ENCODE measurements at regions not wholly inside any gene's neighbourhood (a gene's known extent, or its start where the extent isn't known, plus 50 kb on each side); places are given as distances from the start of the nearest gene placed in this dataset.

DNA sequence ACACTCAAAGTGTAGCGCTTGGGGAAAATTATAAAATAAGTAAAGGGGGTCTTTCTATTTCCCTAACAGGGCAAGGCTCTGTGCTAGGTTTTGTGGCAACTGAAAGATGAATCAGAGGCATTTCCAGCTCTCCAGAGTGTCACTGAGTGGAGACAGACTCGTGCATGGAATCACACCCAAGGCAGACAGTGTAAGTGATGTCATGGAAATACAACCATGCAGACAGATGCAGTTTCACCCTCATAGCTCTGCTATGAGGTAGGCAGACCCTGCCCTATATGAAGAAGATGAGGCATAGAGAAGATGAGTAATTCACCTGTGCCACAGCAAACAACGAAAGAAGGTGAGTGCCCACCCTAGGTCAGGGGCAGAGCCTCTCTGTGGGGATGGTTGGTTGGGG, 57.2 kb upstream of the PITRM1 start:
- TF ChIP-seq, protein P1, sequence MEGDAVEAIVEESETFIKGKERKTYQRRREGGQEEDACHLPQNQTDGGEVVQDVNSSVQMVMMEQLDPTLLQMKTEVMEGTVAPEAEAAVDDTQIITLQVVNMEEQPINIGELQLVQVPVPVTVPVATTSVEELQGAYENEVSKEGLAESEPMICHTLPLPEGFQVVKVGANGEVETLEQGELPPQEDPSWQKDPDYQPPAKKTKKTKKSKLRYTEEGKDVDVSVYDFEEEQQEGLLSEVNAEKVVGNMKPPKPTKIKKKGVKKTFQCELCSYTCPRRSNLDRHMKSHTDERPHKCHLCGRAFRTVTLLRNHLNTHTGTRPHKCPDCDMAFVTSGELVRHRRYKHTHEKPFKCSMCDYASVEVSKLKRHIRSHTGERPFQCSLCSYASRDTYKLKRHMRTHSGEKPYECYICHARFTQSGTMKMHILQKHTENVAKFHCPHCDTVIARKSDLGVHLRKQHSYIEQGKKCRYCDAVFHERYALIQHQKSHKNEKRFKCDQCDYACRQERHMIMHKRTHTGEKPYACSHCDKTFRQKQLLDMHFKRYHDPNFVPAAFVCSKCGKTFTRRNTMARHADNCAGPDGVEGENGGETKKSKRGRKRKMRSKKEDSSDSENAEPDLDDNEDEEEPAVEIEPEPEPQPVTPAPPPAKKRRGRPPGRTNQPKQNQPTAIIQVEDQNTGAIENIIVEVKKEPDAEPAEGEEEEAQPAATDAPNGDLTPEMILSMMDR (IDR thresholded peaks at IDR 0.05), result no peak
- Histone ChIP-seq H3K4me1 (no peaks in the 10 kb centered on the region), H3K4me3 (no peak overlapping the region), H3K27ac (no peak overlapping the region), H3K9ac (ENCODE audit: low read depth in 2 of 2, low read length in 2 of 2) (no peak overlapping the region), H3K27me3 (no peaks in the 10 kb centered on the region), H3K9me3 (no peaks in the 10 kb centered on the region), H3K36me3 (no peaks in the 10 kb centered on the region)
- intact Hi-C loops (cut with DNase I), result loop anchor here (10.0 kb wide), 3 partner anchors 1275 to 1535 kb away; no protein-coding TSS in a partner anchor
- DNase-seq, result no peak

DNA sequence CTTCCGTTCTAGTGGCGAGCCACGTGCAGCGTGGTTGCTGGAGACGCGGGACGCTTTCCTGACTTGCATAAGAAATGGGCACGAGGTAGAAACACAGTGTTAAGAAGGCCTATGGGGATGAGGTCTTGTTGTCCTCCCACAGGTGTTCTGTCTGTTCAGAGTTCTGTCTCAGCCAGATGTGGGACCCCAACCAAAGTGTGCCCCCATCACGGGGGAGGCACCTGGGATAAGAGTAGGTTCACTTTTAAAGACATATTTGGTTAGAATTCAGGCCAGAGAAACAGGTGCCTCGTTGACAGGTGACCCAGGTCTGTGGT, 56.0 kb upstream of the PITRM1 start:
- Histone ChIP-seq H3K4me3 (no peak overlapping the region), H3K27ac (no peak overlapping the region), H3K4me1 (no peaks in the 10 kb centered on the region), H3K27me3 (no peaks in the 10 kb centered on the region), H3K9ac (ENCODE audit: low read depth in 2 of 2, low read length in 2 of 2) (no peak overlapping the region), H3K36me3 (no peaks in the 10 kb centered on the region), H3K9me3 (no peaks in the 10 kb centered on the region)
- TF ChIP-seq, protein P1 (IDR thresholded peaks at IDR 0.05), result no peak
- DNase-seq, result no peak
- intact Hi-C loops (cut with DNase I), result no loop called here

DNA sequence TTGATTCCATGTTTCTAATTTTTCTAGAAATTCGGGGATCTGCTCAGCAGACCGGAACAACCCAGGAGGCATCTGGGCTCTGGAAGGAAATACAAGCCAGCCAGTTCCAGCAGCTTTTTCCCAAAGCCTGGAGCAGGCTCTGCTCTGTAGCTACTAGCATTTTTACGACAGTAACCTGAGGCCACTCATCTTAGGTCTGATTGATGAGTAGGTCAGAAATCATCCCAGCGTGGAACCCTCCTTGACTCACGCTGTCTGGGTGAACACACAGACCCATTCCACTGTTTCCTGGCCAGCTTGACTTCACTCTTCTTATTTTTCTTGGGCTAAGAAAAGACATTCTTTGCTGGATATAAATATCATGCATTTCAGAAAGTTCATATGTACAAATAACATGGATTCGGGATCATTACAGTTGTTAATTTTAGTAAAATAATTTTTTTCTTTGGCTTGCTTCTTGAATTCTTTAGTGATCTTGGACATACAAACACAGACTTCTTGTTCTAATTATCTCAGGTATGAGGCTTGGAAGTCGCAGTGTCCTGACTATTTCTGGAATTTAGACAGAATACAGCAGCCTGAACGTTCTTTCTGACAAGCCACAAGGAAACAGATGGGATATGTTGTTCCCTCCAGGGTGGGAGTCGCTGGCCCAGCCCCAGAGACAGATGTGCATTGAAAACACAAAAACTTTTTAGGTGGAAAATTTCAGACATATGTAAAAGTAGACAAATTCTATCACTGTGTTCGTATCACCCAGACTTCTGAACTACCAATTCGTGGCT, 54.6 kb upstream of the PITRM1 start:
- Histone ChIP-seq H3K36me3 (no peaks in the 10 kb centered on the region), H3K9ac (ENCODE audit: low read depth in 2 of 2, low read length in 2 of 2) (no peak overlapping the region), H3K27ac (no peak overlapping the region), H3K9me3 (no peaks in the 10 kb centered on the region), H3K4me1 (no peaks in the 10 kb centered on the region), H3K27me3 (no peaks in the 10 kb centered on the region), H3K4me3 (no peak overlapping the region)
- intact Hi-C loops (cut with DNase I), result no loop called here
- no peak for DNase-seq
- TF ChIP-seq, protein P1 (IDR thresholded peaks at IDR 0.05), result no peak

DNA sequence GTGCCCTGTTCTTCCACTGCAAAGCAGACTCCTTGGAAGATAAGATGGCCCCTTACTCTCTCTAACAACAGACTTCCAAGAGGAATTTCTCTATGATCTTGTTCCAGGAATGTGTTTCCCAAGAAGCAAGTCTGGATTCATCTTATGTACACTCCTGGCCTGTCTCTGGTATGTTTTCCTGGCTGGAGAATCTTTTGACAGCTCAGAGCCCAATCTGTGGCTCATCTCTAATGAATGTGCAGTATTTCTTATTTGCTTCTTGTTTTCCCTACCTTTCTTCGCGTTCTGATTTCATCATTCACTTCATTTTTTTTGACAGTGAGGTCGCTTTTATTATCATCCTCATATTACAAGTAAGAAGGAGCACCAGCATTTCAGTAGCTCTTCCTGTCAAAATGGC, 53.0 kb upstream of the PITRM1 start:
- Histone ChIP-seq H3K4me1 (no peaks in the 10 kb centered on the region), H3K9me3 (no peaks in the 10 kb centered on the region), H3K27me3 (no peaks in the 10 kb centered on the region), H3K4me3 (no peak overlapping the region), H3K27ac (no peak overlapping the region), H3K9ac (ENCODE audit: low read depth in 2 of 2, low read length in 2 of 2) (no peak overlapping the region), H3K36me3 (no peaks in the 10 kb centered on the region)
- no peak for DNase-seq
- intact Hi-C loops (cut with DNase I), result no loop called here
- TF ChIP-seq, protein P1 (IDR thresholded peaks at IDR 0.05), result no peak

DNA sequence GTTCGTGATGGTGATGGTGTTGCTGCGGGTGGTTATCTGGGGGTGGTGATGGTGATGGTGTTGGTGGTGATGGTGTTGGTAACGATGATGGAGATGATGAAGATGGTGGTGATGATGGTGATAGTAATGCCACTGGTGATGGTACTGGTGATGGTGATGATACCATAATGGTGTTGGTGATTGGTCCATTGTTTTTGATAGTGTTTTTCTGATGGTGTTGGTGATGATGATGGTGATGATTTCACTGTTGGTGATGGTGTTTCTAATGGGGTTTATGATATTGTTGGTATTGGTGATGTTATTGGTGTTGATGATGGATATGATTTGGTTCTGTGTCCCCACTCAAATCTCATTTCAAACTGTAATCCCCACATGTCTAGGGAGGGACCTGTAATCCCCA, 51.7 kb upstream of the PITRM1 start:
- no peak for DNase-seq
- Histone ChIP-seq H3K9me3 (no peaks in the 10 kb centered on the region), H3K27me3 (no peaks in the 10 kb centered on the region), H3K27ac (no peak overlapping the region), H3K36me3 (no peaks in the 10 kb centered on the region), H3K4me3 (no peak overlapping the region), H3K4me1 (no peaks in the 10 kb centered on the region), H3K9ac (ENCODE audit: low read depth in 2 of 2, low read length in 2 of 2) (no peak overlapping the region)
- intact Hi-C loops (cut with DNase I), result no loop called here
- TF ChIP-seq, protein P1 (IDR thresholded peaks at IDR 0.05), result no peak
